IMR-90 (cell line): ENCODE measurements at regions not wholly inside any gene's neighbourhood (a gene's known extent, or its start where the extent isn't known, plus 50 kb on each side); places are given as distances from the start of the nearest gene placed in this dataset.

Experiments used
- ATAC-seq: fragments of 200-7000 bp; cut with Tn5 transposase; 2 replicates; pipeline ENCODE4 v1.9.1; 2020; ENCODE audit warnings: low read depth, mild to moderate bottlenecking, moderate library complexity
- BruUV-seq: library from RNA; stranded (reverse); fragments of 400-500 nt; replicated peaks from 2 replicates; lab custom pipeline; 2021; lab: Mats Ljungman, UMichigan
- CTCF ChIA-PET: fragments of 300-600 bp; formaldehyde crosslinking; extraction: SDS; loops from one replicate; lab custom pipeline; 2021; ENCODE audit warnings: antibody characterized with exemption; lab: Yijun Ruan, JAX
- POLR2A ChIA-PET: fragments of 300-600 bp; sonication (Branson Sonifier 250); formaldehyde crosslinking; loops from one replicate; lab custom pipeline; 2022; ENCODE audit warnings: antibody characterized with exemption; ENCODE audit not compliant: unreplicated experiment; lab: Charles Lee
- DNase-seq: peaks from one replicate; pipeline ENCODE4 v3.0.0; 2013
- H2AFZ ChIP-seq: replicated peaks from 2 replicates; pipeline ENCODE3; 2013; ENCODE audit warnings: low read length, mild to moderate bottlenecking; ENCODE audit not compliant: poor library complexity
- H2AK5ac ChIP-seq: 2 replicates; pipeline ENCODE4 v1.6.1; 2013; ENCODE audit warnings: low read depth, low read length, inconsistent platforms
- H2AK9ac ChIP-seq: replicated peaks from 2 replicates; pipeline ENCODE3; 2013; ENCODE audit warnings: mild to moderate bottlenecking, low read depth, low read length, moderate library complexity; ENCODE audit not compliant: poor library complexity
- H2BK120ac ChIP-seq: 2 replicates; pipeline ENCODE4 v1.6.1; 2013; ENCODE audit warnings: low read depth, low read length, inconsistent platforms
- H2BK15ac ChIP-seq: 3 replicates; pipeline ENCODE4 v1.6.1; 2013; ENCODE audit warnings: low read depth, low read length, inconsistent platforms
- H2BK20ac ChIP-seq: 2 replicates; pipeline ENCODE4 v1.6.1; 2013; ENCODE audit warnings: low read depth, mild to moderate bottlenecking, inconsistent platforms, low read length, moderate library complexity
- H2BK5ac ChIP-seq: 2 replicates; pipeline ENCODE4 v1.6.1; 2013; ENCODE audit warnings: mild to moderate bottlenecking, low read depth, low read length, inconsistent platforms; ENCODE audit not compliant: poor library complexity, severe bottlenecking
- H3K14ac ChIP-seq: replicated peaks from 2 replicates; pipeline ENCODE4 v1.6.1; 2013; ENCODE audit warnings: low read depth, low read length, inconsistent platforms
- H3K18ac ChIP-seq: 2 replicates; pipeline ENCODE4 v1.6.1; 2013; ENCODE audit warnings: low read depth, low read length, control low read depth
- H3K23ac ChIP-seq: 2 replicates; pipeline ENCODE4 v1.6.1; 2013; ENCODE audit warnings: low read depth, low read length, inconsistent platforms
- H3K27ac ChIP-seq: 2 replicates; pipeline ENCODE4 v1.5.1; 2013; ENCODE audit warnings: mild to moderate bottlenecking, control low read depth, low read length; ENCODE audit not compliant: insufficient read depth
- H3K27me3 ChIP-seq: 2 replicates; pipeline ENCODE4 v1.6.1; 2013; ENCODE audit warnings: low read length; ENCODE audit not compliant: control insufficient read depth, insufficient read depth
- H3K36me3 ChIP-seq: 2 replicates; pipeline ENCODE4 v1.6.1; 2013; ENCODE audit warnings: low read length, mixed read lengths; ENCODE audit not compliant: control insufficient read depth, insufficient read depth
- H3K4ac ChIP-seq: 2 replicates; pipeline ENCODE4 v1.6.1; 2013; ENCODE audit warnings: low read depth, low read length, inconsistent platforms
- H3K4me1 ChIP-seq: 2 replicates; pipeline ENCODE4 v1.6.1; 2013; ENCODE audit warnings: low read length, mixed read lengths; ENCODE audit not compliant: control insufficient read depth, insufficient read depth
- H3K4me2 ChIP-seq: 2 replicates; pipeline ENCODE4 v1.6.1; 2013; ENCODE audit warnings: low read depth, mild to moderate bottlenecking, control low read depth, low read length, moderate library complexity
- H3K4me3 ChIP-seq: 2 replicates; pipeline ENCODE4 v1.5.1; 2013; ENCODE audit warnings: low read depth, mild to moderate bottlenecking, control low read depth, low read length, moderate library complexity; ENCODE audit not compliant: insufficient read depth
- H3K56ac ChIP-seq: 2 replicates; pipeline ENCODE4 v1.6.1; 2013; ENCODE audit warnings: low read length, inconsistent platforms; ENCODE audit not compliant: insufficient read depth; ENCODE audit errors: extremely low read depth
- H3K79me1 ChIP-seq, 2 experiments: 2 replicates each; pipeline ENCODE4 v1.6.1; 2013; ENCODE audit warnings: low read length in 2 of 2, inconsistent platforms in 1 of 2, low read depth in 1 of 2
- H3K9ac ChIP-seq: 2 replicates; pipeline ENCODE4 v1.6.1; 2013; ENCODE audit warnings: low read depth, low read length, control low read depth
- H3K9me1 ChIP-seq: 2 replicates; pipeline ENCODE4 v1.6.1; 2013; ENCODE audit warnings: low read length, inconsistent platforms; ENCODE audit not compliant: insufficient read depth
- H3K9me3 ChIP-seq: 2 replicates; pipeline ENCODE4 v1.6.1; 2013; ENCODE audit warnings: low read length; ENCODE audit not compliant: control insufficient read depth, insufficient read depth
- H4K20me1 ChIP-seq: 2 replicates; pipeline ENCODE4 v1.6.1; 2013; ENCODE audit warnings: low read length, inconsistent platforms; ENCODE audit not compliant: insufficient read depth
- H4K5ac ChIP-seq: 2 replicates; pipeline ENCODE4 v1.6.1; 2013; ENCODE audit warnings: mild to moderate bottlenecking, low read depth, low read length, control low read depth
- H4K8ac ChIP-seq, 2 experiments: 2 replicates each; pipeline ENCODE4 v1.6.1; 2013; ENCODE audit warnings: low read depth in 2 of 2, low read length in 2 of 2, control low read depth in 1 of 2, inconsistent platforms in 1 of 2
- H4K91ac ChIP-seq: 2 replicates; pipeline ENCODE4 v1.6.1; 2013; ENCODE audit warnings: low read depth, low read length, inconsistent platforms; ENCODE audit not compliant: insufficient read depth
- CEBPB ChIP-seq: IDR thresholded peaks from 2 replicates; pipeline ENCODE4 v1.6.1; 2012; ENCODE audit warnings: low read depth, low read length, improper control_type of control experiment
- CHD1 ChIP-seq: IDR thresholded peaks from 2 replicates; pipeline ENCODE4 v1.6.1; 2012; ENCODE audit warnings: low read depth, low read length, improper control_type of control experiment
- FOS ChIP-seq: fragments of 150-350 bp; IDR thresholded peaks from 2 replicates; pipeline ENCODE4 v1.6.1; 2016; ENCODE audit warnings: low read depth, low read length
- MAFK ChIP-seq: IDR thresholded peaks from 2 replicates; pipeline ENCODE4 v1.6.1; 2012; ENCODE audit warnings: low read depth, low read length, improper control_type of control experiment
- MXI1 ChIP-seq: IDR thresholded peaks from 2 replicates; pipeline ENCODE4 v1.6.1; 2012; ENCODE audit warnings: low read depth, mild to moderate bottlenecking, low read length, moderate library complexity, borderline replicate concordance
- NFE2L2 ChIP-seq: fragments of 150-350 bp; IDR thresholded peaks from 2 replicates; pipeline ENCODE4 v1.6.1; 2016; ENCODE audit warnings: low read depth, mild to moderate bottlenecking, low read length
- POLR2A ChIP-seq: IDR thresholded peaks from 2 replicates; pipeline ENCODE4 v1.6.1; 2012; ENCODE audit warnings: mild to moderate bottlenecking, low read depth, low read length
- RAD21 ChIP-seq: IDR thresholded peaks from 2 replicates; pipeline ENCODE4 v1.6.1; 2012; ENCODE audit warnings: low read length, improper control_type of control experiment
- RCOR1 ChIP-seq: IDR thresholded peaks from 2 replicates; pipeline ENCODE4 v1.6.1; 2012; ENCODE audit warnings: mild to moderate bottlenecking, low read length, improper control_type of control experiment; ENCODE audit not compliant: insufficient replicate concordance
- RFX5 ChIP-seq: IDR thresholded peaks from 2 replicates; pipeline ENCODE4 v1.8.0; 2012; ENCODE audit warnings: low read depth, mild to moderate bottlenecking, low read length, moderate library complexity
- dilution Hi-C: fragments of 300-500 bp; cut with HindIII; formaldehyde crosslinking; loops from one replicate; pipeline ENCODE4 v1.14.3; 2018; ENCODE audit warnings: low sequenced_read_pairs; ENCODE audit not compliant: unreplicated experiment
- in situ Hi-C: fragments of 300-500 bp; cut with MboI; formaldehyde crosslinking; loops from 3 replicates; pipeline ENCODE4 v1.14.3; 2019; ENCODE audit warnings: low sequenced_read_pairs, inconsistent platforms, mixed read lengths
- intact Hi-C: fragments of 100-400 bp; cut with micrococcal nuclease; formaldehyde crosslinking; loops from 2 replicates; pipeline ENCODE4 v1.10.0; 2022
- TF ChIP-seq, protein P1 (sequence below): fragments of 150-350 bp; IDR thresholded peaks from 2 replicates; pipeline ENCODE4 v1.6.1; 2017; ENCODE audit warnings: mild to moderate bottlenecking, antibody characterized with exemption, low read length, low read depth
- TF ChIP-seq, protein P2 (sequence below): conservative IDR thresholded peaks from 2 replicates; pipeline ENCODE4 v1.5.1; 2012; ENCODE audit warnings: mild to moderate bottlenecking, low read depth, low read length, improper control_type of control experiment

DNA sequence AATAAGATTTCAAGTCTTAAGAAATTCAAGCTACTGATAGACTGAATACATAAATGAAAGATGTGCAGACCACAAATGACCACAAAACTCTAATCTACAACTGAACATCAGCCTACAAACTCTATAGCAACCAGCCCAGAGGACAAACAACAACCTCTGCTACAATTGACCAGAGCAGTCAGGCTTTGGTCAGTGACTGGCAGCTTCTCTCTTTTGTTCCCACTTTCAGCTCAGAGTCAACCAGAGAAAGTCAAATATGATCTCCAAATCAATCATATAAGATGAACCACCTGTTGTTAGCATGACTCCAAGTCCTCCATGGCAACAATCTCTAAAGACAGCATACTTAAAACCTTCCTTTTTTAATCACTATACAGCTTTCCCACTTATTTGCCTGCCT lies 996.2 kb downstream of the SUCLG1 start:
- intact Hi-C loops (no loop called here), dilution Hi-C loops (no loop called here), in situ Hi-C loops (no loop called here)
- H3K23ac ChIP-seq: no peak overlapping the region
- ATAC-seq (no peak), DNase-seq (no peak)
- no peaks in the 10 kb centered on the region for H3K4me1 ChIP-seq
- H2BK20ac ChIP-seq: no peak overlapping the region
- H3K4me3 ChIP-seq: no peak overlapping the region
- H4K8ac ChIP-seq: no peak overlapping the region
- H3K9me1 ChIP-seq: no peaks in the 10 kb centered on the region
- no peak overlapping the region for H2AK9ac ChIP-seq
- H2AFZ ChIP-seq: no peak overlapping the region
- ChIA-PET CTCF (no interaction called here), POLR2A (no interaction called here)
- no peak overlapping the region for H4K5ac ChIP-seq
- no peaks in the 10 kb centered on the region for H4K20me1 ChIP-seq
- no peak overlapping the region for H4K91ac ChIP-seq
- no peak overlapping the region for H3K4me2 ChIP-seq
- TF ChIP-seq, protein P1, sequence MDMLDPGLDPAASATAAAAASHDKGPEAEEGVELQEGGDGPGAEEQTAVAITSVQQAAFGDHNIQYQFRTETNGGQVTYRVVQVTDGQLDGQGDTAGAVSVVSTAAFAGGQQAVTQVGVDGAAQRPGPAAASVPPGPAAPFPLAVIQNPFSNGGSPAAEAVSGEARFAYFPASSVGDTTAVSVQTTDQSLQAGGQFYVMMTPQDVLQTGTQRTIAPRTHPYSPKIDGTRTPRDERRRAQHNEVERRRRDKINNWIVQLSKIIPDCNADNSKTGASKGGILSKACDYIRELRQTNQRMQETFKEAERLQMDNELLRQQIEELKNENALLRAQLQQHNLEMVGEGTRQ: no peak
- TF ChIP-seq CEBPB: no peak
- TF ChIP-seq RFX5: no peak
- no peak for TF ChIP-seq MAFK
- TF ChIP-seq FOS: no peak
- no peak for TF ChIP-seq MXI1
- no peak for TF ChIP-seq NFE2L2
- no peak for TF ChIP-seq POLR2A
- no peak for TF ChIP-seq CHD1
- TF ChIP-seq RCOR1: no peak
- TF ChIP-seq, protein P2, sequence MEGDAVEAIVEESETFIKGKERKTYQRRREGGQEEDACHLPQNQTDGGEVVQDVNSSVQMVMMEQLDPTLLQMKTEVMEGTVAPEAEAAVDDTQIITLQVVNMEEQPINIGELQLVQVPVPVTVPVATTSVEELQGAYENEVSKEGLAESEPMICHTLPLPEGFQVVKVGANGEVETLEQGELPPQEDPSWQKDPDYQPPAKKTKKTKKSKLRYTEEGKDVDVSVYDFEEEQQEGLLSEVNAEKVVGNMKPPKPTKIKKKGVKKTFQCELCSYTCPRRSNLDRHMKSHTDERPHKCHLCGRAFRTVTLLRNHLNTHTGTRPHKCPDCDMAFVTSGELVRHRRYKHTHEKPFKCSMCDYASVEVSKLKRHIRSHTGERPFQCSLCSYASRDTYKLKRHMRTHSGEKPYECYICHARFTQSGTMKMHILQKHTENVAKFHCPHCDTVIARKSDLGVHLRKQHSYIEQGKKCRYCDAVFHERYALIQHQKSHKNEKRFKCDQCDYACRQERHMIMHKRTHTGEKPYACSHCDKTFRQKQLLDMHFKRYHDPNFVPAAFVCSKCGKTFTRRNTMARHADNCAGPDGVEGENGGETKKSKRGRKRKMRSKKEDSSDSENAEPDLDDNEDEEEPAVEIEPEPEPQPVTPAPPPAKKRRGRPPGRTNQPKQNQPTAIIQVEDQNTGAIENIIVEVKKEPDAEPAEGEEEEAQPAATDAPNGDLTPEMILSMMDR: no peak
- no peak for TF ChIP-seq RAD21
- no peak overlapping the region for H2BK15ac ChIP-seq
- H3K27me3 ChIP-seq: no peaks in the 10 kb centered on the region
- no peak overlapping the region for H3K27ac ChIP-seq
- no peak overlapping the region for H3K14ac ChIP-seq
- no peaks in the 10 kb centered on the region for H3K36me3 ChIP-seq
- H3K18ac ChIP-seq: no peak overlapping the region
- no peak overlapping the region for H3K56ac ChIP-seq
- H3K9ac ChIP-seq: no peak overlapping the region
- H3K4ac ChIP-seq: no peak overlapping the region
- H3K9me3 ChIP-seq: no peaks in the 10 kb centered on the region
- BruUV-seq: no TSS peak
- H2AK5ac ChIP-seq: no peak overlapping the region
- H3K79me1 ChIP-seq: no peaks in the 10 kb centered on the region
- H2BK120ac ChIP-seq: no peak overlapping the region
- H2BK5ac ChIP-seq: no peak overlapping the region
